Large intestine (tissue), 3 donors: ENCODE measurements at regions not wholly inside any gene's neighbourhood (a gene's known extent, or its start where the extent isn't known, plus 50 kb on each side); places are given as distances from the start of the nearest gene placed in this dataset.
"Not testable (repeated sequence)": the region's sequence is repeated elsewhere in the genome, so short reads cannot be mapped to it uniquely, and the experiment has no call there.

Source experiments
- DNase-seq, 2 donors: peaks; one replicate each; pipeline versions ENCODE4 v3.0.0 to v3.0.0-alpha.2; 2013
- H3K27ac ChIP-seq: one replicate; pipeline ENCODE4 v1.5.1; 2013; ENCODE audit warnings: low read length
- H3K27me3 ChIP-seq: 2 replicates; pipeline ENCODE4 v1.6.1; 2013; ENCODE audit warnings: low read length; ENCODE audit not compliant: control insufficient read depth, insufficient read depth
- H3K36me3 ChIP-seq: 2 replicates; pipeline ENCODE4 v1.6.1; 2013; ENCODE audit warnings: low read length; ENCODE audit not compliant: control insufficient read depth, insufficient read depth
- H3K4me1 ChIP-seq: one replicate; pipeline ENCODE4 v1.6.1; 2013; ENCODE audit warnings: low read length; ENCODE audit not compliant: control insufficient read depth, insufficient read depth
- H3K4me3 ChIP-seq: one replicate; pipeline ENCODE4 v1.5.1; 2013; ENCODE audit warnings: low read length
- H3K9me3 ChIP-seq: one replicate; pipeline ENCODE4 v1.6.1; 2013; ENCODE audit warnings: mild to moderate bottlenecking, low read depth, low read length, moderate library complexity; ENCODE audit not compliant: control insufficient read depth
- WGBS: methylation state at CpG from one replicate; pipeline ENCODE4 v1.1.5; 2013; ENCODE audit warnings: low lambda C conversion rate; ENCODE audit not compliant: insufficient coverage; 5-methylcytosine and 5-hydroxymethylcytosine counted together

DNA sequence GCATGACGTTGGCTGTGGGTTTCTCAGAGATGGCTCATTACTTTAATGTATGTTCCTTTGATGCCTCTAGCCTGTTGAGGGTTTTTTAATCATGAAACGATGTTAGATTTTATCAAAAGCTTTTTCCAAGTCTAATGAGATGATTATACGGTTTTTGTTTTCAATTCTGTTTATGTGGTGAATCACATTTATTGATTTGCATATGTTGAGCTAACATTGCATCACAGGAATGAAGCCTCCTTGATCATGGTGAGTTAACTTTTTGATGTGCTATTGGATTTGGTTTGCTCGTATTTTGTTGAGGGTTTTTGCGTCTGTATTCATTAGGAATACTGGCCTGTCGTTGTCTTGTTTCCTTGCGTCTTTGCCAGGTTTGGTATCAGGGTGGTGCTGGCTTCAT, 52.3 kb upstream of the PTPN12 start:
- H3K4me1 ChIP-seq: peaks cover 10% of the 10 kb centered on the region
- H3K27me3 ChIP-seq: no peaks in the 10 kb centered on the region
- H3K4me3 ChIP-seq: no peak overlapping the region
- no peak for DNase-seq
- H3K36me3 ChIP-seq: no peaks in the 10 kb centered on the region
- no peak overlapping the region for H3K27ac ChIP-seq
- H3K9me3 ChIP-seq: no peaks in the 10 kb centered on the region
- WGBS: 76% methylated on average over 2 of the region's 7 CpGs

DNA sequence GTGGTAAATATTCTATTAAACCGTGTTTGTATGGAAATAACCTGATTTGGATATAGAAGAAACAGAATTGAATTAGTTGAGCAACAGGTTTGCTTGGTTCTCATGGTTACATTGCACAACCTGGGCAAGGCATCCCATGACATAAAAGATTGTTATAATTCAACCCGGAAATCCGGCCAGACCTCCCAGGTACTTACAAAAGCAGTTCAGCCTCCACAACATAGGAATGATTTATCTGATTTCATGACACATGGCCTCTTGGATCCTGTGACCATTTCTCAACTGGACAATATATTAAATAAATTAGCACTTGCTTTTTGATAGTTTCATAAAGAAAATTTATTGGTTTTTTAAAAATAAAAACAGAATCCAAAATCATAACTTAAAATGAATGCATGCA, 55.1 kb upstream of the PTPN12 start:
- Histone ChIP-seq H3K36me3 (no peaks in the 10 kb centered on the region), H3K4me1 (peaks cover 10% of the 10 kb centered on the region), H3K4me3 (no peak overlapping the region), H3K27me3 (no peaks in the 10 kb centered on the region), H3K27ac (peak overlapping the region; percentile 84), H3K9me3 (no peaks in the 10 kb centered on the region)
- no CpG with 5 or more reads among the region's 3 CpGs for WGBS
- peak; percentile 86 to 95 for DNase-seq

DNA sequence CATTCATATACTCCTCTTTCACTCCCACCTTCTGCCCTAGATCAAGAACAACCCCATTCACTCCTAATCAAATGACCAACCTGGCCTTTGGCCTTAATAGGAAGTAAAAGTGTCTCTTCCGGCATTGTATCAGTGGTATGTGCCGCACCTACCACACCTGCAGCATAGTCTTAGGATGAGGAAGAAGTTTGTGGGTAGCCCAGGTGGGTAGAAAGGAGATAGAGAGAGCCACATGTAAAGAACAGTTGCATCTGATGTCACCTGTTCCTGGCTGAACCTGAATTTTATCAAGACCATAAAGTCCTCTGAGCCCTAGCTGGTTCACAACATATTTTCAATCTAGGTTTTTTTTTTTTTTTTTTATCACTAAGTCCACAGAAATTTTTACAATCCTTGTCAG, 55.5 kb upstream of the PTPN12 start:
- H3K27me3 ChIP-seq: no peaks in the 10 kb centered on the region
- DNase-seq: peak; percentile 84 to 94
- no peaks in the 10 kb centered on the region for H3K9me3 ChIP-seq
- H3K36me3 ChIP-seq: no peaks in the 10 kb centered on the region
- WGBS: no CpG with 5 or more reads among the region's 2 CpGs
- H3K4me3 ChIP-seq: no peak overlapping the region
- peaks cover 10% of the 10 kb centered on the region for H3K4me1 ChIP-seq
- H3K27ac ChIP-seq: peak overlapping the region; percentile 84

GRCh38 chr7:77480102-77480627, 56.9 kb upstream of the PTPN12 start:
- no CpG with 5 or more reads among the region's 4 CpGs for WGBS
- not testable (repeated sequence) for H3K27ac ChIP-seq, DNase-seq

DNA sequence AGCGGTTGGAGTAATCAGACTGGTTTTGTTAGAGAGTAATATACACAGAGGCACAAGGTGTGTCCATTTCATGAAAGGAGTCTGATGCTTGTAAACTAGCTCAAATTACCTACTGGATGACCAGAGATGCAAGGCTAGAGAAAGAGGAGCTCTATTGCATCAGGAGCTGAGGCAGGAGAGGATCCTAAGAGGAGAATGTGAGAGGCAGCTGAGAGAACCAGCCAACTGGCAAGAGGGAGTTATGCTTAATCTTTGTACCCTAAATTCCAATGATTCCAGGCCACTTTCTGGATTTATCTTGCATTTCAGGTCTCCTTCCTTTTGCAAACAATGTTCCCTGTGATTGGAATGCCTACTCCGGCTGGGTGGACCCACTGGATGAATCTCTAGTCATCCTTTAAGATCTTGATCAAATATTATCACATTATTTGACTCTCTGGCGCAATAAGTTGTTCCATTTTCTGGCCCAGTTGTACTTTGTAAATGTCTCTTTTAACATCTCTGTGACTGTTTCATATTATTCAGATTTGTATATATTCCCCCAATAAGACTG, 57.5 kb upstream of the PTPN12 start:
- Histone ChIP-seq H3K4me1 (peaks cover 10% of the 10 kb centered on the region), H3K27ac (no peak overlapping the region), H3K9me3 (no peaks in the 10 kb centered on the region), H3K36me3 (no peaks in the 10 kb centered on the region), H3K4me3 (no peak overlapping the region), H3K27me3 (no peaks in the 10 kb centered on the region)
- DNase-seq: peak in 1 of 2 donors; percentile 22
- WGBS: 90% methylated on average over 2 of the region's 3 CpGs

More at GRCh38 chr7:77480102-77480627, 56.9 kb upstream of the PTPN12 start:
- H3K27me3 ChIP-seq, H3K36me3 ChIP-seq, H3K9me3 ChIP-seq, H3K4me3 ChIP-seq: not testable (repeated sequence)
- H3K4me1 ChIP-seq: peaks cover 10% of the 10 kb centered on the region

- no peak overlapping the region for H3K4me3 ChIP-seq
- DNase-seq: no peak
- H3K36me3 ChIP-seq: no peaks in the 10 kb centered on the region
- peaks cover 7% of the 10 kb centered on the region for H3K4me1 ChIP-seq
- H3K9me3 ChIP-seq: no peaks in the 10 kb centered on the region
- H3K27me3 ChIP-seq: no peaks in the 10 kb centered on the region
- WGBS: 86% methylated on average over 1 of the region's 3 CpGs
- no peak overlapping the region for H3K27ac ChIP-seq
These were observed 60.2 kb upstream of the PTPN12 start for GRCh38 chr7:77476871-77477270.

DNA sequence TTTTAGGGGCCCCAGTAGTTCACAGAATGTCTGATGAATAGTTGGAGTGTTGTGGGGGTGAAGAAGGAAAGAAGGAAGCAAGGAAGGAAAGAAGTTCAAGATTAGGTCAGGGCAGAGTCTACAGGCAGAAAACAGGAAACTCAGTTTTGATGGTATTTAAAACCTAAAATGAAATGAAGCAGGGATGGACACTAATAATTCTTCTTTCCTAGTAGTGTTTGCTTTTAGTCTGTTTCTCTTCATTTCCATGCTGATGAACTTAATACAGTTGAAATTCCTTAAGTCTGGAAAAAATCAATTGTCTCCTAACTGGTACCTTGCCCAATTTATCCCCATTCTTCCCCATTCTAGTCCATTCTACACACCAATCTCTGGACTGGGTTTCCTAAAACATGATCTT, 59.0 kb upstream of the GSAP start:
- no peaks in the 10 kb centered on the region for H3K27me3 ChIP-seq
- H3K9me3 ChIP-seq: no peaks in the 10 kb centered on the region
- H3K4me1 ChIP-seq: no peaks in the 10 kb centered on the region
- H3K4me3 ChIP-seq: no peak overlapping the region
- H3K36me3 ChIP-seq: no peaks in the 10 kb centered on the region
- no peak overlapping the region for H3K27ac ChIP-seq
- DNase-seq: peak in 1 of 2 donors; percentile 5

GRCh38 chr7:77474756-77475155, 58.6 kb upstream of the GSAP start:
- Histone ChIP-seq H3K27me3 (no peaks in the 10 kb centered on the region), H3K9me3 (no peaks in the 10 kb centered on the region), H3K4me1 (no peaks in the 10 kb centered on the region), H3K27ac (no peak overlapping the region), H3K4me3 (no peak overlapping the region), H3K36me3 (no peaks in the 10 kb centered on the region)
- 59% methylated on average over 2 of the region's 3 CpGs for WGBS
- DNase-seq: no peak

- peak; percentile 12 to 64 for DNase-seq
- Histone ChIP-seq H3K27ac (no peak overlapping the region), H3K36me3 (no peaks in the 10 kb centered on the region), H3K4me3 (no peak overlapping the region), H3K9me3 (no peaks in the 10 kb centered on the region), H3K27me3 (no peaks in the 10 kb centered on the region), H3K4me1 (no peaks in the 10 kb centered on the region)
- no CpG with 5 or more reads among the region's 8 CpGs for WGBS
These were observed 57.3 kb upstream of the GSAP start for GRCh38 chr7:77473229-77474005.

DNA sequence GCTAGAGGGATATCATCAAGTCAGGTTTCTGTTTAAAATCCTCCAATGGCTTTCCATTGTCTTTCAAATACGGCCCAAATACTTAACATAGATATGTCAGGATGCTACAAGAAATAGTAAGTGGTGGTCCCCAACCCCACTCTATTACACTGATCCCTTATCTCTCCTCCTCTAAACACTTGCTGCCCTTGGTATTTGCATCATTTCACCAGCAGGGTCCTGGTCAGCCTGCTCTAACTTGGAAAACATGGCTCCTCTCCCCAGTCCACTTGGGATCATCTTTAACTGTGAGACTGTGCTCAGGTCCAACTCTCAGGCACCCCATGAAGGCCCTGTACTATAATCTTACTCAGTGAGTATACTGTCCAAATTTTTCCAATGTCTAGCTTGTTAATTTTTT, 53.8 kb upstream of the GSAP start:
- H3K27ac ChIP-seq: no peak overlapping the region
- H3K9me3 ChIP-seq: no peaks in the 10 kb centered on the region
- H3K36me3 ChIP-seq: no peaks in the 10 kb centered on the region
- H3K4me1 ChIP-seq: no peaks in the 10 kb centered on the region
- no peaks in the 10 kb centered on the region for H3K27me3 ChIP-seq
- no peak overlapping the region for H3K4me3 ChIP-seq
- WGBS: no CpG with 5 or more reads among the region's 1 CpG
- no peak for DNase-seq

DNA sequence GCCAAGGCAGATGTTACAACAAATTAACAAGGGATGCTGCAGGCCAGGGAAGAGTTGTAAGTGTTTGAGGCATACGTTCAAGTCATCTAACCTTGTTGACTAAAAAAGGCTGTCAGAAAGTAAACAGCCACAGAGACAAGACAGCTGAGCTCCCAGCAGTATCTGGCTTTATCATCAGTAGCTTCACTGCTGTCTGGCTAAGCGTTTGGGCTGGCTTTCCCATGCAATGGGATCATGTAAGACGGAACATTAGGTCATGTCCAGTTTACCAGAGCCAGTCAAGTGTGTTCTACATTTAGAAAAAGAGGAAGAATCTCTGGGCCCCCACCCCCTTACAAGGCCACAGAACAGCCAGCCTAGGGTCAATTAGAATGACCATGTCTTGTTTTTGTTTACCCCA, 51.3 kb upstream of the GSAP start:
- no peak overlapping the region for H3K27ac ChIP-seq
- no peaks in the 10 kb centered on the region for H3K36me3 ChIP-seq
- no CpG with 5 or more reads among the region's 3 CpGs for WGBS
- no peaks in the 10 kb centered on the region for H3K27me3 ChIP-seq
- H3K4me1 ChIP-seq: no peaks in the 10 kb centered on the region
- no peak for DNase-seq
- H3K4me3 ChIP-seq: no peak overlapping the region
- H3K9me3 ChIP-seq: no peaks in the 10 kb centered on the region
